HG03196 (cell line): ENCODE measurements at regions not wholly inside any gene's neighbourhood (a gene's known extent, or its start where the extent isn't known, plus 50 kb on each side); places are given as distances from the start of the nearest gene placed in this dataset.
"Not testable (repeated sequence)": the region's sequence is repeated elsewhere in the genome, so short reads cannot be mapped to it uniquely, and the experiment has no call there.

Source experiments
- ATAC-seq: cut with Tn5 transposase; IDR thresholded peaks from one replicate; pipeline ENCODE4 v1.9.1; 2021; ENCODE audit not compliant: unreplicated experiment

DNA sequence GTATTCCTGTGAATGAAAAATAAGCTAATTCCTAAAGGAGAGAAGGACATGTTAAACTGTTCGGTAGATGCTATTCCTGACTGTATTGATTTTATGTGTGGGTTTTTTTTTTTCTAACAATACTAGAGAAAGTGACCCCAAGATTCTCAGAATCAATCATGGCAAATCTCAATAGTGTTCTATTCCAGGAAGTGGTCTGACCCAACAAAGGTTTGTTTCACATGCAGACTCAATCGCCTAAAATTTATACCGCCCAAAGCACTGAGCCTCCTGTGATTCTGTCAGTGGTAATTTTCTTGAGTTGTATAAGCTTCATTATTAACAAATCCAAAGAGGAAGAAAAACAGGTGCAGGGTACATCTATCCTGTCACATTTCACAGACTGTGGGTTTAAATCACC is 293.7 kb downstream of the SUCLA2 start:
- ATAC-seq, result no peak

DNA sequence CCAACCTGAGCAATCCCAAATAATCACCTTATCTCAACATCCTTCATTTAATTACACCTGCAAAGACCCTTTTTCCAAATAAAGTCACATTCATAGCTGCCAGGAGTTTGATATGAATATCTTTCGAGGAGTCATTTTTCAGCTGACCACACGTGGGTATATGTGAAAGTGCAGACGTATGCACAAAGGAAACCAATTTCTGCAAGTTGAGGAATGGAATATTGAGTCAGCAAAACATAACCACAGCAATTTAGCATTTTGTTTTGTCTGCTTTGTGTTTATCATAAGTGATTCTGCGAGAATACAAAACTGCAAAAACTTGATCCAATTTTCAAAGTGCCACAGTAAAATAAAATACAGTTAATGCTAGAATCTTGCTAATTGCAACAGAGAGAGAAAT is 295.9 kb downstream of the SUCLA2 start:
- no peak for ATAC-seq

- ATAC-seq, result no peak
Observed at GRCh38 chr13:47696674-47697073, 304.4 kb downstream of the SUCLA2 start.

DNA sequence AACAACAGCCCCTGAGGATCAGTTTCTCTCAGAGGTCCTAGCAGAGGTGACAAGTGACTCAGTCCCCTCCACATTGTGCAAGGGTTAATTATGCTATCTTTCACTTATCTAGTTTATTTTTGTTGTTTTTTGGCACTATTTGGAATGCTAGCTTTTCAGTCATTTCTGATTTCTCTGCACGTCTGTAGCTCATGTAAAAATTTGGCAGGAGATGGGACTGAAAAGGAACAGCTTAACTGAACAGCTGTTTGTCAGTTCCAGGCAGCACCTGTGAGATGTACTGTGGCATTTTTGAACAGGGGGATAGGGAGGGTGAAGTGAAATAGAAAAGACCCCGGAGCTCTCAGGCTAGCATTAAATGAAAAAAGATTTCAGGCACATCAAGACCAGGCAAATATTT is 313.5 kb downstream of the SUCLA2 start:
- ATAC-seq, result no peak

DNA sequence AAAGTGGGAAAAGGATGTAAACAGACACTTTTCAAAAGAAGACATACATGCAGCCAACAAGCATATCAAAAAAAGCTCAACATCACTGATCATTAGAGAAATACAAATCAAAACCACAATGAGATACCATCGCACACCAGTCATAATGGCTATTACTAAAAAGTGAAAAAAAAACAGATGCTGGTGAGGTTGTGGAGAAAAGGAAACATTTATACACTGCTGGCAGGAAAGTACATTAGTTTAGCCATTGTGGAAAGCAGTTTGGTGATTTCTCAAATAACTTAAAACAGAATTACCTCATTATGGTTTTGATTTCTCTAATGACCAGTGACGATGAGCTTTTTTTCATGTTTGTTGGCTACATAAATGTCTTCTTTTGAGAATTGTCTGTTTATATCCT is 315.9 kb downstream of the SUCLA2 start:
- not testable (repeated sequence) for ATAC-seq

- ATAC-seq, result no peak
Observed at GRCh38 chr13:47680748-47681147, 320.3 kb downstream of the SUCLA2 start.

GRCh38 chr13:47679401-47679800 is 321.7 kb downstream of the SUCLA2 start:
- no peak for ATAC-seq

DNA sequence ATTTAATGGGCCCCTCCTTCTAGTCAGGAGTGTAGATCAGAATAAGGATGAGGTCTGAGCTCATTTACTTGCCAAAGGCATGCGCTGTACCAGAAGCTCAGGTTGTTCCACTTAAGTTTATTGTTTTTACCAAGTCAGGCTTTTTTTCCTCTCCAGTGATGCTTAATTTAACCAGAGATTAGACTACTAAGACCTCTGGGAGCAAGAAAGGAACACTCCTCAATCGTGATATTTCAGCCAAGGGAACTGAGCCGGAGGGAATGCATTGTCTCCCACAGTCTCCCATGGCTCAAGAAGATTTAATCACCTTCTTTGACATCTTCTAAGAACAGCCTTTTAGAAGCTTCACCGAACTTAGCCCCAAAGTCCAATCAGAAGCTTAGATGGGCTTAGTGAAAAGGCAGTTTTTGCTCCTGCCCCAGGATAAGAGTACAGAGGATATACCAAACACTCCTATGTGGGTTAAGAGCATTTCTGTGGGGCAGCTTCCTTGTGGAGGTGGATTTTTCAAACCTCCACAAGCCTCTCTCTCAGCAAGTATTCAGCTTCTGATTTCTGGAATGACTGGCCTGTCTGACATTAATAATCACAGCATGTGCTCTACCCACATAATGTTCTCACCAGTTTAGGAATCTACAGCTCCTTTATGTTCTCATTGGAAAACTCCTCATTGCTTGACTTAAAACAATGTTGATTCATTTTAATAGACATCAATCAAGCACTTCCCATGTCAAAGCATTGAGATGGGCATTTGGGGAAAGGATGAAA is 322.7 kb downstream of the SUCLA2 start:
- ATAC-seq, result no peak

DNA sequence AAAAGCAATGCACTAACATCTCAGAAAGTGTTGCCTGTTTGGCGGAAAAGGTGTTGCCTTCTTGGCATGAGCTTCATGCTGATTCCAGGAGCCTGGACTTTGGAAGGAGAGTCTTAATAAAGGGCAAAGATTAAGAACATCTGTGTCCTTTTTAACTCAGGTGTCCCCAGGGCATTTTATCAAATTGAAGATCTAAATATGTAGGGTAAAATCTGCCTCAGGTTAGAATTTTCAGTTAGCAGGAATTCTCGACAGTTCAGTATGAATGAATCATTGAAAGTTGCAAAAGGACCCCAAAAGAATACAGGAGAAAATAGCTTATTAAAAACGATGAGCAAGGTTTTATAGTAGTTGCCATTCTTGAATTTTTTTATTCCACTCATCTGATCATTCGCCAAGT is 325.2 kb downstream of the SUCLA2 start:
- no peak for ATAC-seq

- ATAC-seq, result no peak
Observed at GRCh38 chr13:47673009-47673850, 327.8 kb downstream of the SUCLA2 start.

- no peak for ATAC-seq
Observed at GRCh38 chr13:47672245-47673008, 328.6 kb downstream of the SUCLA2 start.

DNA sequence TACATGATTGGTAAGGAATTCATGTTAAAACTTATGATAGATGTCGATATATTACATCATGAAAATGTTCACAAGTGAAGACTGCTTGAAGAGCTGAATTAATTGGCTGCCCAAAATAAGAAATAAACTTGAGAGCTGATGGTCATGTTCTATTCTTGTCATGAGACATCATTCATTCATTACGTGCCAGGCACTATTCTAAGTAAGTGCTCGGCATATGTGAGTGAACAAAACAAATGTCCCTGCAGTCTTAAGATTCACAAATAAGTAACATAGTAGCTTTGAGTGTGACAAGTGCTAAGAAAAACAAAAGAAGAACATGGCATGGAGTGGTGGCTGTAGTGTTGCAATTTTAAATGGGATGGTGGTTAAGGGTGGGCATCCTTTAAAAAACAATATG is 329.3 kb downstream of the SUCLA2 start:
- no peak for ATAC-seq

- no peak for ATAC-seq
Observed at GRCh38 chr13:47665043-47665442, 336.0 kb downstream of the SUCLA2 start.

DNA sequence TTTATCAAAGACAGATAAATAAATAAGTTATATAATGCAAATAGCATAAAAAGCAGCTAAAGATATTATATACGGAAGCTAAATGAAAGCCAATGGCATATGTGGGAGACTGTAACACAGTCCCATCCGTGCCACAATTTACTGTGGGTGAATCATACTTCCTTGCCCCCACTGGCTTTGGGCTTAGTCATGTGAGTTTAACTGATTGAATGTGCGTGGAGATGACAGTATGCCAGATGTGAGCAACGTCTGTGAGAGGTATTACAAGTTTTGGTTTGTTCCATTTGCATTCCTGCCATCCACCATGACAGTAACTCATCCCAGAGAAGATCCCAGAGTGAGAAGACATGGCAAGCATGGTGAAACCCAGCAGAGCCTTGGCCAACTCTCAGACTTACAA is 340.0 kb downstream of the SUCLA2 start:
- ATAC-seq, result no peak

- ATAC-seq, result no peak
Observed at GRCh38 chr13:47656651-47657050, 344.4 kb downstream of the SUCLA2 start.

DNA sequence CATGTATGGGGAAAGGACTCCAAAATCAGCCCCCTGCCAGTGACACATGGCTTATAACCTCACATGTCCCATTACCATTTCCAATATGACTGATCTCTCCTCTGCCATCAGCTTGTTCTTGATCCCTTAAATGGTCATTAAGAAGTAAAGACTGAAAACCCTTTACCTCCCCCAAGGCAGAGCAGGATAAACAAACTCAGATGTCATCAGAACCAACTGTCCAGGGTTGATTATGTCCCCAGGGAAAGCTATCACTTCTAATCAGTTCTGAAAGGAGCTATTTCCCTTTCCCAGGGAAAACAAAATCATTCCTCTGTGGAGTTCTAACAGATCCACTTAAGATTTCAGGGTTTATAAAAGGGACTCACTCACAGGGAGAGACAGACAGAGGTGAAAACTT is 350.9 kb downstream of the SUCLA2 start:
- no peak for ATAC-seq

- no peak for ATAC-seq
Observed at GRCh38 chr13:47647001-47647400, 354.1 kb downstream of the SUCLA2 start.

DNA sequence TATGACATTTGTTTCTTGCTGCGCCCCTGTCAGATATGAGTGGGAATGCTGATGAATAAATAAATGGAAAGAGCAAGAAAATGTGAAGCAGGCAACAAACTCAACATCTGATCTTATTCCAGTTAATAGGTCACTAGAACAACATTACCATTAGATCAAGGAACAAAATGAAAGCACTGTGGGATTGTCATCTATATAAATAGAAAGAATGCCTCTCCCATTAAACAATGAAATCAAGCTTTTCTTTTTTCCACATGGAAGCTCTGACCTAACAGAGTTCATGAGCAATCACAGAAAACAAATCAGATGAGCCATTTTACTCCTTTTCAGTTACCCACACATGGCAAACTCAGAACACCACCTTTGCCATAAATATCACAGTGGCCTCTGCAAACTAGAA is 354.8 kb downstream of the SUCLA2 start:
- ATAC-seq, result no peak

DNA sequence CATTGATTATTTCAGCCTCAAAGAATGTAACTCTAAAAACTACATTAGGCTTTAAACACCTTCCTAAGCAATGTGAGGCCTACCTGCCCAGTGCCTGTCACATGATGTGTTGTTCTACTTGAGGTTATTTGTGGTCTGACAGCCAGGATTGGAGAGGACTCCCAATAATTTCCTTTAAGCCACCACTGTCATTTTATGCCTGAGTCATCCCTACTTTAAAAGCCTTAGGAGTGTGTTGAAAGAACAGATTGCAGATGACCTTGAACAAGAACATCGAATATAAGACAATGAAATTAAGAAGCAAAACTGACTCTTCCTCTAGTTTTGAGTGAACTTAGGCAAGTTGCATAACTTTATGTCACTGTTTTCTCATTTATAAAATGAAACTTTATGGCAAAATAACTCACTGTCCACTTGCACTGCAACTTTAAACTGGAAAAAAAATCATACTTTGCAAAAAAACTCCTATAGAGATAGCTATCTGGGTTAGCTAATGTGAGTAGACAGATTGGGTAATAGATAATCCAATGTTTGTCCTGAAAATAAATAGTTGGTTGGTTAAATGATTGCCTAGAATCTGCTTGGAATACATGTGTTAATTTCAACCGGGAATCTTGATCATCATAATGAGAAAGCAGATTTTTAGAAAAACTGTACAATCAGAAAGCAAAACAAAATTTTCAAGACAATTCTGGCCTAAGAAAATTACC is 361.2 kb downstream of the SUCLA2 start:
- ATAC-seq, result no peak

- ATAC-seq, result no peak
Observed at GRCh38 chr13:47638627-47639026, 362.4 kb downstream of the SUCLA2 start.

DNA sequence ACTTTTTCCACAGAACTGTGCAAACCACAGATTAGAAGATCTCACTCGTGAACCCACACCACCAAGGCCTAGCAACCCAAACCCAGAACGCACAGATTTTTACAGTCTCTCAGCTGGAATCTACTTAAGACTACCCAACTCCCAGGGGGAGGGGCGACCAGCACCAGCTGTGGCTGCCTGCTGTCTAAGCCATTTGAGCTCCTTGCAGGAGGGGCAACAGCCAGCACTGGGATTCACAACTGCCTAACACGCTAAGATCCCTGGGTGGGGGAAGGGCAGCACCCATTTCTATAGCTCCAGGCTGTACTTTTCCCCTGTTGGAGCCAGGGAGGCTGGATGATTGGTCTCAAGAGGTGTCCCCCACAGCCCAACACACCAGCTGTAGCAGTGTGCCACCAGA is 368.8 kb downstream of the SUCLA2 start:
- no peak for ATAC-seq
